ENCODE measurements at regions not wholly inside any gene's neighbourhood (a gene's known extent, or its start where the extent isn't known, plus 50 kb on each side); places are given as distances from the start of the nearest gene placed in this dataset.
A peak's percentile ranks its signal among the peaks of the same experiment; 100 is the strongest.

DNA sequence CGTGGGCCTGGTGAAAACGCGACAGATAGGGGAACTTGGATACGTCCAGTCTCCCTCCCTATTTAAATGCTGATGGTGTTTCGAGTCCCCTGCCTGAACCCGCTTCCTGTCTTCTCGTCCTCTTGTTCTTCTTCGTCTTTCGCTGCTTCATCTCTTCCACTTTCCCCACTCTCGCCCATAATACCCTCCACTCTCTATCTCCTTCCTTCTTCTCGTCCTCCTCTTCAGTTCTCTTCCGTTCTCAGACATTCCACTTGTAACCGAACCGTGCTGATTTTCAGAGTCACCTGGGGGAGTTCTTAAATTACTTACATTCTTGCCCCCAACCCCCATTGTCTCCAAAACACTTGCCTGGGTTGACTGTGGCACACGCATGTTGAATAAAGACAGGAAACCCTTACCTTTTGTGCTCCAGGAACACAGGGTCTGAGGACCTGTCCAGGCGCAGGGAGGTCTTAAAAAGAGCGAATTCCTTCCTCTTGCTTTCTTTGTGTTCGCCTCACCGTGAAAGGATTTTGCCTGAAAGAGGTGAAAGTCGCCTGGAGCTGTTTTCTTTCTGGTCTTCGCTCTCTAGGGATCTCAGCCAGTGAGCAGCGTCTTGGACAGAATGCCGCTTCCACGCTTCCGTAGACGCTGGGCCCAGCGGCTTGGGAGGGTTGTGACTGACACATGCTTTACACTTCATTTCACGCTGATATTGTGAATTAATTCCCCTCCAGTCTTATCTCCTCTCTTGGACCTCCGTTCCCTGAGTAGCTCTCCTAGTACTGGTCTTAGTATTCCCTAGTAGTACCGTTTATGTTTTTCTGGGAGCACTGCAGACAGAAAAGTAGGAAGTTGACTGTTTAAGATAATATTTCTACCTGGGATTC, 184.0 kb downstream of the GPX5 start:
- Mint-ChIP-seq H3K4me1 (ENCODE audit: low read depth) (peaks cover 14% of the 10 kb centered on the region), H3K9me3 (peaks cover 6 to 7% of the 10 kb centered on the region in 2 donors), H3K27ac (peak overlapping the region; percentile 77)

GRCh38 chr6:28710466-28711191, 184.9 kb downstream of the GPX5 start:
- DNase-seq (peak; percentile 43 to 44), ATAC-seq (replicated peaks in 1 of 2) (peak; percentile 65 to 74)
- Mint-ChIP-seq H3K27ac (peak overlapping the region; percentile 77), H3K4me1 (ENCODE audit: low read depth) (peaks cover 14% of the 10 kb centered on the region), H3K9me3 (peaks cover 6 to 7% of the 10 kb centered on the region in 2 donors), H3K4me3 (peak overlapping the region; percentile 68 to 83), H3K36me3 (ENCODE audit: insufficient read depth in 2 of 2) (peaks cover 16 to 23% of the 10 kb centered on the region in 2 donors), H3K27me3 (ENCODE audit: low read depth) (peaks cover 60% of the 10 kb centered on the region)

More for the DNA sequence above, 184.0 kb downstream of the GPX5 start:
- Mint-ChIP-seq H3K4me3 (peak overlapping the region; percentile 68 to 83), H3K27me3 (ENCODE audit: low read depth) (peaks cover 69% of the 10 kb centered on the region), H3K36me3 (ENCODE audit: insufficient read depth in 2 of 2) (peaks cover 16 to 23% of the 10 kb centered on the region in 2 donors)
- ATAC-seq (replicated peaks in 1 of 2) (no peak), DNase-seq (no peak)

DNA sequence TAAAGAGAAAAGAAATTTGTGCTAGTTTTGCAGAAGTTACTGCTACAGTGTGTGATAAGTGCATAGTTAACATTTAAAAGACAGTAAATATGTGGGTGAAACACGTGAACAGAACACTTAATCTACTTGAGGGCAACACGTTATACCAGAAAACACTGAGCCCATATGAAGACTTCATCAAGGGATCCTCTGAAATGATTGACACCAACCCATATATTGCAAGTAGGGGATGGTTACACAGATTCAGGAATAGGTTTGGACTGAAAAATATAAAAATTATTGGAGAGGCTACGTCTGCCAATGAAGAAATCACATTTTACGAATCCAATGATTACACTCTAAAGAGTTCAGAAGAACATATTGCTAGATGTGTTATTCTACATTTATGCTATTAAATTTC, 185.6 kb downstream of the GPX5 start:
- no peak for ATAC-seq (replicated peaks in 1 of 2)
- H3K27ac Mint-ChIP-seq = no peak overlapping the region
- no peak overlapping the region for H3K4me3 Mint-ChIP-seq
- peaks cover 6 to 7% of the 10 kb centered on the region in 2 donors for H3K9me3 Mint-ChIP-seq
- H3K27me3 Mint-ChIP-seq (ENCODE audit: low read depth) = peaks cover 57% of the 10 kb centered on the region
- DNase-seq = no peak
- H3K36me3 Mint-ChIP-seq (ENCODE audit: insufficient read depth in 2 of 2) = peaks cover 15 to 23% of the 10 kb centered on the region in 2 donors
- H3K4me1 Mint-ChIP-seq (ENCODE audit: low read depth) = peaks cover 14% of the 10 kb centered on the region

- H3K4me3 Mint-ChIP-seq = no peak overlapping the region
- ATAC-seq (replicated peaks in 1 of 2) (peak; percentile 51 to 59), DNase-seq (peak in 1 of 2 donors; percentile 31)
- peaks cover 6 to 7% of the 10 kb centered on the region in 2 donors for H3K9me3 Mint-ChIP-seq
- no peak overlapping the region for H3K27ac Mint-ChIP-seq
- H3K4me1 Mint-ChIP-seq (ENCODE audit: low read depth) = peaks cover 14% of the 10 kb centered on the region
- H3K36me3 Mint-ChIP-seq (ENCODE audit: insufficient read depth in 2 of 2) = peaks cover 15 to 22% of the 10 kb centered on the region in 2 donors
- peaks cover 51% of the 10 kb centered on the region for H3K27me3 Mint-ChIP-seq (ENCODE audit: low read depth)
Observed at GRCh38 chr6:28711788-28712341, 186.2 kb downstream of the GPX5 start.

- Mint-ChIP-seq H3K9me3 (peaks cover 2 to 5% of the 10 kb centered on the region in 2 donors), H3K27ac (no peak overlapping the region), H3K27me3 (ENCODE audit: low read depth) (peaks cover 44% of the 10 kb centered on the region), H3K36me3 (ENCODE audit: insufficient read depth in 2 of 2) (peaks cover 11 to 12% of the 10 kb centered on the region in 2 donors), H3K4me3 (no peak overlapping the region), H3K4me1 (ENCODE audit: low read depth) (peaks cover 14% of the 10 kb centered on the region)
- DNase-seq (no peak), ATAC-seq (replicated peaks in 1 of 2) (peak in 1 of 2 donors; percentile 26)
Observed at GRCh38 chr6:28712982-28713381, 187.3 kb downstream of the GPX5 start.

DNA sequence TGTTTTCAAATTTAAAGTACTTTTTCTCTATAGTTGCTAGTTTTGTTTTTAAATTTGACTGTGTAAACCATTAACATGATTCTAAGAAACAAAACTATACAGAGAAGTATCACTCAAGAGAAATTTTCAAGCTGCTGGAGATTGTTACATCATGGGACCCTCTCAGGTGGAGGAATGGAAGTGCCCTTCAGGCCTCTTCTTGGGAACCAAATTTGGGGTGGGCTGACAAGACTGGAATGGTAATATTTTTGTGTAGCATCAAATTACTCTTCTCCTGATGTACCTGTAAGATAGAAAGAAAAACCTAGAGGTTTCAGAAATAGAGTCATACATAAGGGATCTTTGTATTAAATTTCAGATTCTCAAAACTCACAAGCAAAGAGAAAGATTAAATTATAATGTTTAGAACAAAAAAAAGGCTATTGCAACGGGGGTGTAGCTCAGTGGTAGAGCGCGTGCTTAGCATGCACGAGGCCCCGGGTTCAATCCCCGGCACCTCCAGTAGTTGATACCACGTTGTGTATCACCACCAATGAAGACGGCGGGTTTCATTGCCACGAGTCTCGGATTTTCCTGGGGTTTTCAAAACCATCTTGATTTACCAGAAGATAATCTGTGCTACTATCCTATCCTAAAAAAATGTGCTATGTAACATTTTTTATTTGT, 193.7 kb downstream of the GPX5 start:
- no peaks in the 10 kb centered on the region for H3K4me1 Mint-ChIP-seq (ENCODE audit: low read depth)
- no peak overlapping the region for H3K4me3 Mint-ChIP-seq
- H3K36me3 Mint-ChIP-seq (ENCODE audit: insufficient read depth in 2 of 2) = no peaks in the 10 kb centered on the region
- peak overlapping the region; percentile 5 for H3K27ac Mint-ChIP-seq
- ATAC-seq (replicated peaks in 1 of 2) (no peak), DNase-seq (no peak)
- H3K9me3 Mint-ChIP-seq = no peaks in the 10 kb centered on the region
- H3K27me3 Mint-ChIP-seq (ENCODE audit: low read depth) = peaks cover 56% of the 10 kb centered on the region

GRCh38 chr6:28720357-28721231, 194.9 kb downstream of the GPX5 start:
- no peak overlapping the region for H3K27ac Mint-ChIP-seq
- no peaks in the 10 kb centered on the region for H3K36me3 Mint-ChIP-seq (ENCODE audit: insufficient read depth in 2 of 2)
- no peak for ATAC-seq (replicated peaks in 1 of 2)
- peaks cover 68% of the 10 kb centered on the region for H3K27me3 Mint-ChIP-seq (ENCODE audit: low read depth)
- no peaks in the 10 kb centered on the region for H3K4me1 Mint-ChIP-seq (ENCODE audit: low read depth)
- H3K4me3 Mint-ChIP-seq = no peak overlapping the region
- no peak for DNase-seq
- H3K9me3 Mint-ChIP-seq = no peaks in the 10 kb centered on the region

GRCh38 chr6:28721372-28721771, 195.7 kb downstream of the GPX5 start:
- H3K9me3 Mint-ChIP-seq = no peaks in the 10 kb centered on the region
- H3K27me3 Mint-ChIP-seq (ENCODE audit: low read depth) = peaks cover 76% of the 10 kb centered on the region
- no peak overlapping the region for H3K27ac Mint-ChIP-seq
- no peaks in the 10 kb centered on the region for H3K4me1 Mint-ChIP-seq (ENCODE audit: low read depth)
- DNase-seq (no peak), ATAC-seq (replicated peaks in 1 of 2) (no peak)
- H3K4me3 Mint-ChIP-seq = no peak overlapping the region
- no peaks in the 10 kb centered on the region for H3K36me3 Mint-ChIP-seq (ENCODE audit: insufficient read depth in 2 of 2)

DNA sequence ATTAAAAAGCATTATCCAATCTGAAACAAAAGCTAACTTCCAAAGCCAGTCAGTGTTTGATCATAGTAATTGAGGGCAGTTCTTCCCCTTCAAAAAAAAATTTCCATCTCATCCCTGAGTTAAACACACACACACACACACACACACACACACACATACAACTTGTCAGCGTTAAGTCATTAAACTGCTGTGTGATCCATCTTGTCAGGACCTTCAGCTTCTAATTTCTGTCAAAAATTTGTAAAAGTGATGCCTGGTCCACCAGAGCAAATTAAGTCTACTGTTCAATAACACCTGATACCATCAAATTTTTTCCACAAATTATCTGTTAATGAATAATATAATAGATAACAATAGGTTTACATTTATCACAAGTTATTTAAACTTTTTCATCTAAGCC, 198.7 kb downstream of the GPX5 start:
- Mint-ChIP-seq H3K27me3 (ENCODE audit: low read depth) (peaks cover 89% of the 10 kb centered on the region), H3K36me3 (ENCODE audit: insufficient read depth in 2 of 2) (peaks cover 2 to 8% of the 10 kb centered on the region in 2 donors), H3K4me3 (no peak overlapping the region), H3K27ac (no peak overlapping the region), H3K9me3 (peaks cover 0 to 2% of the 10 kb centered on the region in 2 donors), H3K4me1 (ENCODE audit: low read depth) (peaks cover 16% of the 10 kb centered on the region)
- no peak for ATAC-seq (replicated peaks in 1 of 2)
- DNase-seq = no peak

DNA sequence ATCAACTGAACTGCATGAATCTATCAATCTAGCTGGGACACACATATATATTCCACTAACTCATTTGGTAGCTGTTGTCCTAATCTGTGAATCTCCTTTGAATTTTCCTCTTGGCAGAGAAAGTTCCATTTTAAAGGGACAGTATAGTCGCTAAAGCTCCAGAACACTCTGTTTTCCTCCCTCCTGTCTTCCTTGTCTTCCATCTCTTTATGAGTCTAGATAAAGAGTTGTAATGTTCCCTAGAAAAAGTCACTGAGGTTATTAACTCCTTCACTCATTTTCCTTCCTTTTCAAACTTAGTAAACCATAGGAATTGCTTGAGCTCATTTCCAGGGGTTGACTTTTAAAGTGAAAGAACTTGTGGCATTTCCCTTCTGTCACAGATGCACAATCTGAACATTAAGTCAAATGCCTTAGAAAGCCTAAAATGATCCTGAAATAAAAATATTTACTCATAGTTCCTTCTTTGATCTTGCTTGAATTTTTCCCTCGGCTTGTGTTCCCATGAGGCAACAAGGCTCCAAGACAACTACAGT, 198.4 kb downstream of the TRIM27 start:
- DNase-seq = no peak
- Mint-ChIP-seq H3K36me3 (ENCODE audit: insufficient read depth in 2 of 2) (peaks cover 3 to 10% of the 10 kb centered on the region in 2 donors), H3K9me3 (peaks cover 0 to 2% of the 10 kb centered on the region in 2 donors), H3K27ac (no peak overlapping the region), H3K4me1 (ENCODE audit: low read depth) (peaks cover 25% of the 10 kb centered on the region), H3K4me3 (no peak overlapping the region), H3K27me3 (ENCODE audit: low read depth) (peaks cover 93% of the 10 kb centered on the region)
- no peak for ATAC-seq (replicated peaks in 1 of 2)

GRCh38 chr6:28725890-28726348, 197.9 kb downstream of the TRIM27 start:
- no peak overlapping the region for H3K27ac Mint-ChIP-seq

More at GRCh38 chr6:28725890-28726348, 197.9 kb downstream of the TRIM27 start:
- peaks cover 8 to 10% of the 10 kb centered on the region in 2 donors for H3K36me3 Mint-ChIP-seq (ENCODE audit: insufficient read depth in 2 of 2)
- H3K9me3 Mint-ChIP-seq = peaks cover 0 to 2% of the 10 kb centered on the region in 2 donors
- H3K4me3 Mint-ChIP-seq = no peak overlapping the region
- peaks cover 25% of the 10 kb centered on the region for H3K4me1 Mint-ChIP-seq (ENCODE audit: low read depth)
- no peak for ATAC-seq (replicated peaks in 1 of 2)
- no peak for DNase-seq
- peaks cover 93% of the 10 kb centered on the region for H3K27me3 Mint-ChIP-seq (ENCODE audit: low read depth)
